GM18909 (cell line): ENCODE measurements at regions not wholly inside any gene's neighbourhood (a gene's known extent, or its start where the extent isn't known, plus 50 kb on each side); places are given as distances from the start of the nearest gene placed in this dataset.

Experiments used
- ATAC-seq: cut with Tn5 transposase; IDR thresholded peaks from one replicate; pipeline ENCODE4 v1.9.1; 2021; ENCODE audit warnings: mild to moderate bottlenecking; ENCODE audit not compliant: unreplicated experiment, poor library complexity

DNA sequence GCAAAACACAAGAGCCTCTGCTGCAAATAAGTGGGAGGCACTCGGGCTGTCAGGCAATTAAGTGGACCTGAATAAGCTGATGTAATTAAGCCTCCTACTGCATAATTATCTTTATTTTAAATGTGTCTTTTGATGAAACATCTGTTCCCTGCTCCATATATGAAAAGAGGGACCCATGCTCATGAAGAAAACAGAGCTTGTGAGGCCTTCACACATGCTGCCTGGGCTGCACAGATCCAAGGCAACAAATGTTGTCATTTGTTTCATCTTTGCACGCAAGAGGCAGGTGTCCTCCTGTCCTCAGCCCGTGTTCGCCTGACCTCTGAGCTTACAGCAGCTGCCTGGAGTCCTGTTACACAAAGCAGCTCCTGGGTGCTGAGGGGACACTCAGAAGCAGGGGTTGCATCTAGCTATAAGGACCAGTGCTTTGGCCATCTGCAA, 381.1 kb downstream of the ZNF608 start:
- no peak for ATAC-seq

- ATAC-seq: no peak
Observed at GRCh38 chr5:124355928-124356327, 390.5 kb downstream of the ZNF608 start.

- no peak for ATAC-seq
Observed at GRCh38 chr5:124353016-124353415, 393.4 kb downstream of the ZNF608 start.

DNA sequence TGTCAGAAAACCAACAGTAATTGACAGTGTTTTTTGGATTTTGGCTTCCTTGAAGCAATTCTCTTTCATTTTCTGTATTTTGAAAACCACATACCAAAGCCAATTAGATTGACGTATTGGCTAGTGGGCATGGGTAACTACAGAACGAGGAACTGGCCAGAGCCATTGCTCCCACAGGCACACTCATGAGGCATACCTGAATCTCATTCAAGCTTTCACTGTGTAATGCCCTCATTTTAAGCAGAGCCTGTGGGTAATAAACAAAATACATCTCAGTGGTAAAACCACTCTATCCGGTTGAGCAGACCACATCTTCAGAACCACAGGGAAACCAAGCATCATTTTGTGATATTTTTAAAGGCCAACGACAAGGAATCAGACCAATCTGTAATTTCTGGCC, 394.1 kb downstream of the ZNF608 start:
- no peak for ATAC-seq

- no peak for ATAC-seq
Observed at GRCh38 chr5:124349931-124350330, 396.5 kb downstream of the ZNF608 start.

- ATAC-seq: no peak
Observed at GRCh38 chr5:124343451-124343867, 403.0 kb downstream of the ZNF608 start.

GRCh38 chr5:124342986-124343385, 403.5 kb downstream of the ZNF608 start:
- no peak for ATAC-seq

GRCh38 chr5:124342584-124342983, 403.9 kb downstream of the ZNF608 start:
- no peak for ATAC-seq

- ATAC-seq: no peak
Observed at GRCh38 chr5:124342027-124342471, 404.4 kb downstream of the ZNF608 start.

GRCh38 chr5:124341066-124341858, 405.2 kb downstream of the ZNF608 start:
- no peak for ATAC-seq

DNA sequence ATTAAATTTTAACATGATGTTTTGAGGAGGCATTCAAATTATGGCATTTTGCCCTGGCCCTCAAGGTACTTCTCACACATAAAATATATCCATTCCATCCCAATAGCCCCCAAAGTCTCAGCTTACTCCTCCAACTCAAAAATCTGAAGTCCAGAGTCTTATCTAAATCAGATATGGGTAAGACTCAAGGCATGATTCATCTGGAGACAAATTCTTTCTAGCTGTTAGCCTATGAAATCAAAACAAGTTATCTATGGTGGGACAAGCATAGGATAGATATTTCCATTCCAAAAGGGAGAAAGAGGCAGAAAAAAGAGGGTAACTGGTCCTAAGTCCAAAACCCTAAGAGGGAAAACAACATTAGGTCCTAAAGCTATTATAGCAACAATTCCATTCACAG, 408.4 kb downstream of the ZNF608 start:
- no peak for ATAC-seq

DNA sequence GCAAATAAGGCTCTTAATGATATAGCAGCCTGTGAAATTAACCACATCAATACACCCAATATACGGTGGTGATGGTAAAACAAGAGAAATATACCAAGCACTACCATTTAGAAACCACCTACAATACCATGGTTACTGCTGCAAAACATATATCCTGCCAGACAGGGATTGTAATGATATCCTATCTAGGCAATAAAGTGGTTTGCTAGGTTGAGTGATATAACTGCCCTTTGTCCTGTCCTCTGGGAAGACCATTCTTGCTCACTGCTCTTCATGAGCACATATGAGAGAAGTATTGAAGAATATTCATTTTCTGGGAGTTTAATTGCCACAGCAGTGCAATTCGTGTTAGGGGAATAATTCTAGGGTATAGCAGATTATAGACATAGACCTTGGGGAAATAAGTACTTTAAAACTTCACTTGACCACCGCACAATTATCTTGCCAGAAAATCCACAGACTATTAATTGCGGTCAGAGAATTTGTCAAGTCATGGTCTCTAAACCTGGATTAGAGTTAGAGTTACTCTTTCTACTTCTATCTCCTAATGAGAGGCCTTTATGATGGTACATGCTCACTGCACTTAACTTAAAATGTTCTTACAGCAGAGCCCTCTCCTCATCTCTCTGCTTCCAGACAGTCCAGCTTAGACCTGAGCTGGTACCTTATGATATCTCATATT, 413.0 kb downstream of the ZNF608 start:
- no peak for ATAC-seq

DNA sequence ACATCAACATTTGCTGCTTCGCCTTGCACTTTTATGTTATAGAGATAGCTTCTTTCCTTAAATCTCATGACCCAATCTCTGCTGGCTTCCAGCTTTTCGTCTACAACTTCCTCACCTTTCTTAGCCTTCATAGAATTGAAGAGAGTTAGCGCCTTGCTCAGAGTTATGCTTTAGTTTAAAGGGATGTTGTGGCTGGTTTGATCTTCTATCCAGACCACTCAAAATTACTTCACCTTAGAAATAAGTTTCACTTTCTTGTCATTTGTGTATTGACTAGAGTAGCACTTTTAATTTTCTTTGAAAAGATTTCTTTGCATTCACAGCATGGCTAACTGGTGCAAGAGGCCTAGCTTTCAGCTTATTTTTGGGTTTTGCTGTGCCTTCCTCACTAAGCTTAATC, 414.2 kb downstream of the ZNF608 start:
- ATAC-seq: no peak

DNA sequence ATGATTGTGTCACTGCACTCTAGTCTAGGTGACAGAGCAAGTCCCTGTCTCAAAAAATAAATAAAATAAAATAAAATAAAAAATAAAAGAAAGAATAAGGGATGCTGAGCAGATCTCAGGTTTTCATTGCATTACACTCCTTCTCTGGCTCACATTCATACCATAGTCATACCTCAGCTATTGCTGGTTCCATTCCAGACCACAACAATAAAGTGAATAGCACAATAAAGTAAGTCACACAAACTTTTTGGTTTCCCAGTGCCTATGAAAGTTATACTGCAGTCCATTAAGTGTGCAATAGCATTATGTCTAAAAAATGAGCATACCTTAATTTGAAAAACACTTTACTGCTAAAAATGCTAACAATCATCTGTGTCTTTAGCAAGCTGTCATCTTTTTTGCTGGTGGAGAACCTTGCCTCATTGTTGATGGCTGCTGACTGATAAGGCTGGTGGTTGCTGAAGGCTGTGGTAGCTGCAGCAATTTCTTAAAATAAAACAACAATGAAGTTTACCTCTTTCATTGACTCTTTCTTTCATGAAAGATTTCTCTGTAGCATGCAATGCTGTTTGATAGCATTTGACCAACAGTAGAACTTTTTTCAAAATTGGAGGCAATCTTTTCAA, 415.7 kb downstream of the ZNF608 start:
- ATAC-seq: no peak

- no peak for ATAC-seq
Observed at GRCh38 chr5:124328201-124328600, 418.2 kb downstream of the ZNF608 start.

DNA sequence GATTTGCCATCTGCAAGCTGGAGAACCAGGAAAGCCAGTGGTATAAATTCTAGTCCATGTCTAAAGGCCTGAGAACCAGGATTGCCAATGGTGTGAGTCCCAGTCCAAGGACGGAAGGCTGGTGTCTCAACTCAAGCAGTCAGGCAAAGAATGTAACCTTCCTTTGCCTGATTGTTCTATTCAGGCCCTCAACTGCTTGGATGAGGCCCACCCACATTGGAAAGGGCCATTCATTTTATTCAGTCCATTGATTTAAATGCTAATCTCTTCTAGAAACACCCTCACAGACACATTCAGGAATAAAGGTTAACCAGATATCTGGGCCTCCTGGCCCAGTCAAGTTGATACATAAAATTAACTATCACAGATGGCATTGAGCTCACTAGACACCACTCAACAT, 427.8 kb downstream of the ZNF608 start:
- no peak for ATAC-seq

DNA sequence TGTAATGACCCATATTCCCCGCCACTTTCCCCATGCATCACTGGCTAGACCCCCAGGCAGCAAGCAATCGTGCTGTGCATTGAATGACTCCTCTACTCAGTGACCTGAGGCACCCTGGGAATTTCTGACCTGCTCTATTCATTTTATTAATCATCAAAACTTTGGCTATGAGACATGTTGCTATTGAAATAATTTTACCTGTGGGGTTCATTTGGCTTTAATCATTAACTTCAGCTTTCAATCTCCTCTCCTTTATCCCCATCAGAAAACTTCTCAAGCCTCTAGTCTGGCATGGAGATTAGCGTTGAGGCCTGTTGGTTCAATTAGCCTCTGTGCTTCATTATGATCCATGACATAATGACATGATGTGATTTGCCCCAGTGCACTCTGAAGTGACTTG, 429.0 kb downstream of the ZNF608 start:
- ATAC-seq: no peak

GRCh38 chr5:124315741-124316415, 430.6 kb downstream of the ZNF608 start:
- ATAC-seq: no peak

DNA sequence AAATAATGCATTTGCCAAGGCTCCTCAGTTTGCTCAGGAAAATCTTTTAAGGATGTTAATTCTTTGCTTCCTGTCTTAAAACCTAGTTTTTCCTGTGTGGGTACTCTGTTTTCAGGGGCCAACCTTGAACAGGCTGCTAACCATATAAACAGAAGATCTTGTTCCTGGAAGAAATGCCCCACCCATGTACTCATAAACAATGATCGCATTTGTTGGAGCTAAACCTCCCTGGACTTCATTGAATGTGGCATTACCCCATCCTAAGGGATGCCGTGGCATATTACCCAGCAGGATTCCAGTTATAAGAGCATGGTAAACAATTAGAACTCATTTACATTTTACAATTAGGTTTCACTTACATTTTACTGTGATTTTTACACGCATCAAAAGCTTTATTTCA, 436.0 kb downstream of the ZNF608 start:
- no peak for ATAC-seq

- no peak for ATAC-seq
Observed at GRCh38 chr5:124309241-124309980, 437.0 kb downstream of the ZNF608 start.
